HG02840 (cell line): ENCODE measurements at regions not wholly inside any gene's neighbourhood (a gene's known extent, or its start where the extent isn't known, plus 50 kb on each side); places are given as distances from the start of the nearest gene placed in this dataset.

Experiments
- ATAC-seq: cut with Tn5 transposase; IDR thresholded peaks from one replicate; pipeline ENCODE4 v1.9.1; 2021; ENCODE audit warnings: mild to moderate bottlenecking, moderate library complexity, moderate number of reproducible peaks; ENCODE audit not compliant: unreplicated experiment, low FRiP score

- no peak for ATAC-seq
Measured at GRCh38 chr11:131179836-131180235, 190.6 kb upstream of the NTM start.

- no peak for ATAC-seq
Measured at GRCh38 chr11:131185915-131186314, 184.5 kb upstream of the NTM start.

- ATAC-seq: peak; percentile 94
Measured at GRCh38 chr11:131186629-131187101, 183.8 kb upstream of the NTM start.

- ATAC-seq: no peak
Measured at GRCh38 chr11:131190446-131190845, 180.0 kb upstream of the NTM start.

- no peak for ATAC-seq
Measured at GRCh38 chr11:131191606-131192005, 178.8 kb upstream of the NTM start.

GRCh38 chr11:131192628-131193027 lies 177.8 kb upstream of the NTM start:
- no peak for ATAC-seq

GRCh38 chr11:131193031-131193501 lies 177.3 kb upstream of the NTM start:
- ATAC-seq: no peak

GRCh38 chr11:131194726-131195125 lies 175.7 kb upstream of the NTM start:
- ATAC-seq: no peak

- no peak for ATAC-seq
Measured at GRCh38 chr11:131195661-131196517, 174.5 kb upstream of the NTM start.

- ATAC-seq: no peak
Measured at GRCh38 chr11:131198161-131199014, 172.0 kb upstream of the NTM start.

- ATAC-seq: no peak
Measured at GRCh38 chr11:131199015-131199280, 171.5 kb upstream of the NTM start.

GRCh38 chr11:131201674-131202073 lies 168.7 kb upstream of the NTM start:
- ATAC-seq: no peak

- no peak for ATAC-seq
Measured at GRCh38 chr11:131203040-131203439, 167.4 kb upstream of the NTM start.

- ATAC-seq: no peak
Measured at GRCh38 chr11:131204282-131204681, 166.1 kb upstream of the NTM start.

GRCh38 chr11:131204765-131205380 lies 165.5 kb upstream of the NTM start:
- ATAC-seq: no peak

GRCh38 chr11:131206671-131207070 lies 163.7 kb upstream of the NTM start:
- no peak for ATAC-seq

- no peak for ATAC-seq
Measured at GRCh38 chr11:131207901-131208300, 162.5 kb upstream of the NTM start.

- ATAC-seq: no peak
Measured at GRCh38 chr11:131217313-131218310, 152.8 kb upstream of the NTM start.

GRCh38 chr11:131218542-131218941 lies 151.9 kb upstream of the NTM start:
- ATAC-seq: no peak

- ATAC-seq: no peak
Measured at GRCh38 chr11:131219646-131220045, 150.8 kb upstream of the NTM start.
